ENCODE measurements at regions not wholly inside any gene's neighbourhood (a gene's known extent, or its start where the extent isn't known, plus 50 kb on each side); places are given as distances from the start of the nearest gene placed in this dataset.

DNA sequence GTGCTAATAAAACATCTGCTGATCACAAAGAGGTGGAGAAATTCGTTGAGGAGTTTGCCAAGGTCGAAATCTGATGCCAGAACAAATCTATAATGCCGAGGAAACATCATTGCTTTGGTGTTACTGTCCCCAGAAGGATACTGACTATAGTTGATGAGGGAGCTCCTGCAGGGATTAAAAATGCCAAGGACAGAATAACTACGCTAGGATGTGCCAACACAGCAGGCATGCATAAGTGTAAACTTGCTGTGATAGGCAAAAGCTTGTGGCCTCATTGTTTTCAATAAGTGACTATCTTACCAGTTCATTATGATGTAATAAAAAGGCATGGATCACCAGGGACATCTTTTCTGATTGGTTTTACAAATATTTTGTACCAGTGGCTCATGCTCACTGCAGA is 66.8 kb upstream of the ADCY2 start:
- ATAC-seq = no peak
- no peak for TF ChIP-seq CREB5 (CRISPR knock-in tag; IDR thresholded peaks at IDR 0.05; ENCODE audit: low read depth)
- no peak for TF ChIP-seq ZNF565 (CRISPR knock-in tag; conservative IDR thresholded peaks at IDR 0.05; ENCODE audit: low read depth)
- no peak for TF ChIP-seq GLIS3 (CRISPR knock-in tag; IDR thresholded peaks at IDR 0.05)
- TF ChIP-seq ZFP3 (CRISPR knock-in tag; IDR thresholded peaks at IDR 0.05) = no peak
- TF ChIP-seq ZFP30 (CRISPR knock-in tag; IDR thresholded peaks at IDR 0.05) = no peak
- TF ChIP-seq, protein P1, sequence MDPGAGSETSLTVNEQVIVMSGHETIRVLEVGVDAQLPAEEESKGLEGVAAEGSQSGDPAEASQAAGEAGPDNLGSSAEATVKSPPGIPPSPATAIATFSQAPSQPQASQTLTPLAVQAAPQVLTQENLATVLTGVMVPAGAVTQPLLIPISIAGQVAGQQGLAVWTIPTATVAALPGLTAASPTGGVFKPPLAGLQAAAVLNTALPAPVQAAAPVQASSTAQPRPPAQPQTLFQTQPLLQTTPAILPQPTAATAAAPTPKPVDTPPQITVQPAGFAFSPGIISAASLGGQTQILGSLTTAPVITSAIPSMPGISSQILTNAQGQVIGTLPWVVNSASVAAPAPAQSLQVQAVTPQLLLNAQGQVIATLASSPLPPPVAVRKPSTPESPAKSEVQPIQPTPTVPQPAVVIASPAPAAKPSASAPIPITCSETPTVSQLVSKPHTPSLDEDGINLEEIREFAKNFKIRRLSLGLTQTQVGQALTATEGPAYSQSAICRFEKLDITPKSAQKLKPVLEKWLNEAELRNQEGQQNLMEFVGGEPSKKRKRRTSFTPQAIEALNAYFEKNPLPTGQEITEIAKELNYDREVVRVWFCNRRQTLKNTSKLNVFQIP (CRISPR knock-in tag; IDR thresholded peaks at IDR 0.05; ENCODE audit: borderline replicate concordance, low read depth) = no peak
- no peak for TF ChIP-seq BACH2 (CRISPR knock-in tag; IDR thresholded peaks at IDR 0.05; ENCODE audit: borderline replicate concordance)
- no peak for TF ChIP-seq ZNF70 (CRISPR knock-in tag; IDR thresholded peaks at IDR 0.05)

GRCh38 chr5:7329712-7330111 is 66.2 kb upstream of the ADCY2 start:
- TF ChIP-seq BACH2 (CRISPR knock-in tag; IDR thresholded peaks at IDR 0.05; ENCODE audit: borderline replicate concordance) (no peak), ISL1 (CRISPR knock-in tag; IDR thresholded peaks at IDR 0.05) (no peak), PATZ1 (CRISPR knock-in tag; IDR thresholded peaks at IDR 0.05; ENCODE audit: borderline replicate concordance) (no peak), CREB5 (CRISPR knock-in tag; IDR thresholded peaks at IDR 0.05; ENCODE audit: low read depth) (no peak), TOX (CRISPR knock-in tag; IDR thresholded peaks at IDR 0.05; ENCODE audit: borderline replicate concordance) (no peak), PPARA (CRISPR knock-in tag; IDR thresholded peaks at IDR 0.05; ENCODE audit: borderline replicate concordance) (no peak), ESRRG (CRISPR knock-in tag; IDR thresholded peaks at IDR 0.05) (no peak), RARB (CRISPR knock-in tag; IDR thresholded peaks at IDR 0.05) (no peak), ZC3H10 (CRISPR knock-in tag; IDR thresholded peaks at IDR 0.05) (no peak), ZFP30 (CRISPR knock-in tag; IDR thresholded peaks at IDR 0.05) (no peak), ZNF565 (CRISPR knock-in tag; conservative IDR thresholded peaks at IDR 0.05; ENCODE audit: low read depth) (no peak), CSRNP3 (CRISPR knock-in tag; IDR thresholded peaks at IDR 0.05) (no peak), CSDC2 (CRISPR knock-in tag; IDR thresholded peaks at IDR 0.05) (no peak), GLIS3 (CRISPR knock-in tag; IDR thresholded peaks at IDR 0.05) (no peak)
- TF ChIP-seq, protein P2, sequence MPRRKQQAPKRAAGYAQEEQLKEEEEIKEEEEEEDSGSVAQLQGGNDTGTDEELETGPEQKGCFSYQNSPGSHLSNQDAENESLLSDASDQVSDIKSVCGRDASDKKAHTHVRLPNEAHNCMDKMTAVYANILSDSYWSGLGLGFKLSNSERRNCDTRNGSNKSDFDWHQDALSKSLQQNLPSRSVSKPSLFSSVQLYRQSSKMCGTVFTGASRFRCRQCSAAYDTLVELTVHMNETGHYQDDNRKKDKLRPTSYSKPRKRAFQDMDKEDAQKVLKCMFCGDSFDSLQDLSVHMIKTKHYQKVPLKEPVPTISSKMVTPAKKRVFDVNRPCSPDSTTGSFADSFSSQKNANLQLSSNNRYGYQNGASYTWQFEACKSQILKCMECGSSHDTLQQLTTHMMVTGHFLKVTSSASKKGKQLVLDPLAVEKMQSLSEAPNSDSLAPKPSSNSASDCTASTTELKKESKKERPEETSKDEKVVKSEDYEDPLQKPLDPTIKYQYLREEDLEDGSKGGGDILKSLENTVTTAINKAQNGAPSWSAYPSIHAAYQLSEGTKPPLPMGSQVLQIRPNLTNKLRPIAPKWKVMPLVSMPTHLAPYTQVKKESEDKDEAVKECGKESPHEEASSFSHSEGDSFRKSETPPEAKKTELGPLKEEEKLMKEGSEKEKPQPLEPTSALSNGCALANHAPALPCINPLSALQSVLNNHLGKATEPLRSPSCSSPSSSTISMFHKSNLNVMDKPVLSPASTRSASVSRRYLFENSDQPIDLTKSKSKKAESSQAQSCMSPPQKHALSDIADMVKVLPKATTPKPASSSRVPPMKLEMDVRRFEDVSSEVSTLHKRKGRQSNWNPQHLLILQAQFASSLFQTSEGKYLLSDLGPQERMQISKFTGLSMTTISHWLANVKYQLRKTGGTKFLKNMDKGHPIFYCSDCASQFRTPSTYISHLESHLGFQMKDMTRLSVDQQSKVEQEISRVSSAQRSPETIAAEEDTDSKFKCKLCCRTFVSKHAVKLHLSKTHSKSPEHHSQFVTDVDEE (CRISPR knock-in tag; IDR thresholded peaks at IDR 0.05) = no peak
- no peak for ATAC-seq

GRCh38 chr5:7330256-7330655 is 65.7 kb upstream of the ADCY2 start:
- ATAC-seq = no peak
- TF ChIP-seq SNAI2 (CRISPR knock-in tag; IDR thresholded peaks at IDR 0.05) (no peak), OSR1 (CRISPR knock-in tag; IDR thresholded peaks at IDR 0.05) (no peak), ZNF565 (CRISPR knock-in tag; conservative IDR thresholded peaks at IDR 0.05; ENCODE audit: low read depth) (no peak), ZFP3 (CRISPR knock-in tag; IDR thresholded peaks at IDR 0.05) (no peak), TCF4 (CRISPR knock-in tag; IDR thresholded peaks at IDR 0.05; ENCODE audit: borderline replicate concordance) (no peak)
- TF ChIP-seq, protein P2 (CRISPR knock-in tag; IDR thresholded peaks at IDR 0.05) = no peak
